SH-SY5Y (cell line): ENCODE measurements at regions not wholly inside any gene's neighbourhood (a gene's known extent, or its start where the extent isn't known, plus 50 kb on each side); places are given as distances from the start of the nearest gene placed in this dataset.

Source experiments
- GATA2 ChIP-seq: IDR thresholded peaks from 2 replicates; pipeline ENCODE4 v1.6.1; 2011; ENCODE audit warnings: mild to moderate bottlenecking, low read depth, low read length
- GATA3 ChIP-seq: IDR thresholded peaks from 2 replicates; pipeline ENCODE4 v1.6.1; 2011; ENCODE audit warnings: low read depth, mild to moderate bottlenecking, low read length, moderate library complexity

- TF ChIP-seq GATA2, result no peak
- no peak for TF ChIP-seq GATA3
Measured at GRCh38 chr2:41394541-41394940, 653.3 kb upstream of the PKDCC start.
